ENCODE measurements at regions not wholly inside any gene's neighbourhood (a gene's known extent, or its start where the extent isn't known, plus 50 kb on each side); places are given as distances from the start of the nearest gene placed in this dataset.
"Not testable (repeated sequence)": the region's sequence is repeated elsewhere in the genome, so short reads cannot be mapped to it uniquely, and the experiment has no call there.

DNA sequence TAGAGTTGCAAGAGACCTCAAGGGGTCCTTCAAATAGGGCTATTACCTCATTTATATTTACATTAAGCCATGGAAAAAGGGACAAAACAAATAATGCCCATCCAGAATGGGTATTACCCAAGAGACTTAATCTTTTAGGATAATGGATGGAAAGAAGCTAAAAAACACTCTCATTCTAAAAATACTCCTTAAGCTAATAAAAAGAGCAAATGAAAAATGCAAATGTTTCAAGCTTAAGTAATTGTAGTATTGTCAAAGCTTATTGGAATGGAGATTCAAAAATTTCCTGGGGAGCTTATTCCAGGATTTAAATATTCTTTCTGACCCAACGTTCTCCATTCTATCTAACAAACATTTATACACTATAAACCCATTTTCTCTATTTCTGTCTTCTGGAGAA, 107.8 kb upstream of the SPIN4 start:
- DNase-seq, result no peak

DNA sequence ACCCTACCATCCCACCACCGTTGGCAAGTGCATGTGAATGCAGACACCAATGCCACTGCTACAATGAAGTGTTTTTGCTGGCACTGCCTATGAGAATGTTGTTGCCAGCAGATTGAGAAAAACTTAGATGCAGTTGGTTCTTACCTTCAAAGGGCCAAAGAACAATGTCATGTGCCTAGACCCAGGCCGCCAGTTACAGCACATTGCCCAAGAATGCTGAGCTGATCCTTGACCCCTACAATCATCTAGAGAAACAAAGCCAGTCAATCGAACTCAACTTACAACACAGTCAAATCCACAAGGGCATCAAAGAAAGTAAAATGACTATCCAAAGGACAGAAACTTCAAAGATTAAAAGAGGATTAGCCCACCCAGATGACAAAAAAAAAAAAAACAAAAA, 102.4 kb upstream of the SPIN4 start:
- DNase-seq, result no peak

DNA sequence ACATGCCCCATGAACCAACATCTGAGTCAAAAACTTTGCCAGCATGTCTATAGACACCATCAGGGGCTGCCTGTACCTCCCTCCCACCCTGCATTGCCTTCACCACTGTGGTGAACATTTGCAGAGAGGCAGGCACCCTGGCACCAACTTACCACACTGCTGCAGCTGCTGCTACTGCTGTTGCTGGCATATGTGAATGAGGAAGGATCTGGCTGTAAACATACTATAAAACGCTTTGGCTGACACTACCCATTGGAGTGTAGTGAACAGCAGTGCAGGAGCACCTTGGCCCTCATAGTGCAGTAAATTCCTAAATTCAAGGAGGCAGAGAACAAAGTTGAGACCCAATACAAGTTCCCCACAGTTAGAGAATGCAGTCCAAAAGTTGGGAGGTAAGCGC, 90.6 kb upstream of the SPIN4 start:
- DNase-seq, result no peak

DNA sequence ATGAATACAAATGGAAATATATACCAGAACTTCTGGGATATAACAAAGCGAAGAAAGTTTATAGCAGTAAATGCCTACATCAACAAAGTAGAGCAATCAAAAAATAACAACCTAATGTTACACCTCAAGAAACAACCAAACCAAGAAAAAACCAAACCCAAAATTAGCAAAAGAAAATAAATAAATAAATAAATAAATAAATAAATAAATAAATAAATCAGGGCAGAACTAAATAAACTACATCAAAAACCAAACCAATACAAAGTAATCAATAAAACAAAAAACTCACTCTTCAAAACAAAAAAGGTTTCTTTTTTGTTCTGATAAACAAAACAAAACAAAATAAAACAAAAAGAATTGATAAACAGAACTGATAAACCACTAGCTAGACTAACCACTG, 88.4 kb upstream of the SPIN4 start:
- no peak for DNase-seq

DNA sequence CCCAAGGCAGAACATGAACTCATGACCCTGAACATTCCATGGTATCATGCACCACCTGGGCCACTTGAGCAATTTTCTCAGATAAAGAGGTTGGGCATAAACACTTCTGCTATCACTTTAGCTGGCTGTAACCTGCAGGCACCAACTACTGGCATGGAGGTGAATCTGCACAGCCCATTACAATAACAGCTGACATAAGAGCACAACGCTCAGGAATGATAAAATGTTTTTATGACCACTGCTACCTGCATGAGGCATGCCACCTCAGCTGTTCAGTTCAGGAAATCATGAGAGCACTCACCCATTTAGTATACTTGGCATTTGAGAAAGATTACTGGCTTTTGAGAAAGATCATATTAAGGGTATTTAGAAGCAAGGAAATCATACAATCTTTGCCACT, 85.7 kb upstream of the SPIN4 start:
- DNase-seq, result no peak

DNA sequence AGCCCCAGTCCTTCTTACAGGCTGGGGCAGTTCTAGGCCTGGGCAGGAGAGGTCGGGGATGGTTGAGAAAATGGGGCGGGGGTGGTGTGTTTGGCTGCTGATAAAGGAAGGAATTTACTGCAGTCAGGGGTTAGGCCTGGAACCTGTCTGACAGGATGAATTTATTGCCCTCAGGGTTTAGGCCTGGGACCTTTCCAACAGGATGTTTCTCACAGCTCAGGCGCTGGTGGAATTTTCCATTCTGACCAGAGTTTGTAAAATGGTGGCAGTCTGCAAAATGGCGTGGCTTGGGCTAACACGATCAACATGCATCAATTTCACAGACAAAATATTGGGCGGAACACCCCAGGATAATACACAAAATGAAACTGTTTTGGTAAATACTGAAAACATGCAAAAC, 83.5 kb upstream of the SPIN4 start:
- DNase-seq, result no peak

DNA sequence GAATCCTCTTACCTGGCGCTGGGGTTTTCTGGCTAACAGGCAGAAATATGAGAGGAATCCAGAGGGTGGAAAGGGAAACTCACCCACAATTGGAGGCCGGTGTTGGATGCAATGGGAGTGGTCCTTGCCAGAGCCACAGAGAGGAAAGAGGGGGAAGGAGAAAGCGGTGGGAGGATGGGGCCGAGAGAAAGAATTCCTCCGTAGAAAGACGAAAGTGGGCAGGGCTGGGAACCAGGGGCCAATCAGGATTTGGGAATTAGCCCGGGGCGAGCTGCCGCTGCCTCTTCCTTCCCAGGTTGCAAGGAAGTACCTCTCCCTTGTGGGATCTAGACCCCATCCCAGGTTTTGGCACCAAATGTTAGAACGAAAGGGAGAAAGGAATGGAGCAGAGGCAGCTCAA, 83.1 kb upstream of the SPIN4 start:
- DNase-seq, result no peak

DNA sequence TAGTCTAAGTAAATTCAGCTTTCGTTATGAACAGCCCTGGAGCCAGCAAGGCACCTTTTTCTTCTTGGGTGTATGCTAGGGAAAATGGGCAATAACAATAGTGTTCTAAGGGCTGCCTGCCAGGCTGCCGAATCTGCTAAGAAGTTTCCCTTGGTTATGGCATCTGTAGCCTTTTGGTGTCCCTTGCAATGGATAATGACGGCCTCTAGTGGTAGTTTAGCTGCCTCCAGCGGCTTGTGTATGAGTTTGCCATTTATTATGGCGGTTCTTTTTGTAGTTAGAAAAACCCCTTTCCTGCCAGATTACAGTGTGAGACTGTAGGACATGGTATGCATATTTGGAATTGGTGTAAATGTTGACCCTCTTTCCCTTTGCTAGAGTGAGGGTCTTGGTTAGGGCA, 78.9 kb upstream of the SPIN4 start:
- DNase-seq, result no peak

DNA sequence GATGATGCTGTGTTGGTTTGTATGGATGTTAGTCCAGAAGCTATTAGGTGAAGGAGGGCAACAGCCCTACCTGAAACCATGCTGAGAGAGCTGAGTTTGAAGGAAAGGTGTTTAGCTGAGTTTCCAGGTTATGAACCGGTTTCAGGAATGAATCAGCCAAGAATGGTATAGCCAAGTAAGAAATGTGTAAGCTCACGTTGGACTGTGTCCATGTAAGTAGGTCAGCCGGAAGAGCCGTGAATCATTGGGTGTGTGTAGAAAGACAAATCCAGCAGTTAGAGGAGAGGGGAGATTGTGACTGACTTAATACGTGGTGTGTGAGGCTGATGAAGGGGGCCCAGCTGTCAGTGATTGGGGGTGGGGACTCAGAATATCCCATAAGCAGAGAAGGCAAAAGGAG, 77.2 kb upstream of the SPIN4 start:
- DNase-seq, result no peak

DNA sequence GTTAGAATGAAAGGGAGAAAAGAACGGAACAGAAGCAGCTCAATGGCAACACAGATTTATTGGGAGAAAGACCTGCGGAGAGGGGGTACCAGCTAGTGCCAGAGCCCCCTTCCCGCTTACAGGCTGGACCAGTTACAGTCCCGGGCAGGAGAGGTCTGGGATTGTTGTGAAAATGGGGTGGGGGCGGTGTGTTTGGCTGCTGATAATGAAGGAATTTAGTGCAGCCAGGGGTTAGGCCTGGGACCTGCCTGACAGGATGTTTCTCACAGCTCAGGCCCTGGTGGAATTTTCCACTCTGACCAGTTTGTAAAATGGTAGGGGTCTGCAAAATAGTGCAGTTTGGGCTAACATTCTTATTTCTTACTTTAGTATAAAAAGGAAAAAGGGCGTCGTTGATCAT, 75.4 kb upstream of the SPIN4 start:
- DNase-seq, result no peak

DNA sequence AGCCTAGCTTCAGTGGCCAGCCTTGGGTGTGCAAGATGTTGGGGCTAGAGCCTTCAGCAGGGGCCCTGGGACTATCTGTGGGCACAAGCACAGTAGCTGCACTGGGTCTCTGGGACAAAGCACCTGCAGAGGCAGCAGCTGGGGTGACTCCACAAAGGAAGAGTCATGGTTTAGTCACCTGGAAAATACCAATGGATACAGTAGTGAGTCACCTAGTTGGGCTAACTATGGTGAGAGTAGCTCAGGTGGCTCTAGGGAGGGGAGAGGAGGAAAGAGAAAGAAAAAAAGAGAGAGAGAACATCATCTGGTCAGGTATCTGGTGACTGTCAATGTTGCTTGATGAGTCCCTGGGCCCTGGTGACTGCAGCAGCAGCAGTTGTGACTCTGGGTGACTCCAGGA, 72.9 kb upstream of the SPIN4 start:
- DNase-seq, result no peak

DNA sequence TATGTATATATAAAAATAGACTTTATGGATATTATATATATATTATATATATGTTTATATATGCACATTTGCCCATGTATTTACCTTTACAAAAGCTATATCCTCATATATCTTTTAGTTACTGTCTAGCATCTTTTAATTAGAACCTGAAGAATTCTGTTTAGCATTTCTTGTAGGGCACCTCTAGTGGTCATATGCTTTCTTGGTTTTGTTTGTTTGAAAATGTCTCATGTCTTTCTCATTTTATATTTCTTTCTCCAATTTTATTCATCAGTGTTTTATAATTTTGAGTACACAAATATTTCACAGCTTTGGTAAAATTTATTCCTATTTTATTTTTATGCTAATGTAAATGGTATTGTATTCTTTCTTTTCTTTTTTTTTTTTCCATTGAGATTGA, 70.3 kb upstream of the SPIN4 start:
- DNase-seq, result no peak

DNA sequence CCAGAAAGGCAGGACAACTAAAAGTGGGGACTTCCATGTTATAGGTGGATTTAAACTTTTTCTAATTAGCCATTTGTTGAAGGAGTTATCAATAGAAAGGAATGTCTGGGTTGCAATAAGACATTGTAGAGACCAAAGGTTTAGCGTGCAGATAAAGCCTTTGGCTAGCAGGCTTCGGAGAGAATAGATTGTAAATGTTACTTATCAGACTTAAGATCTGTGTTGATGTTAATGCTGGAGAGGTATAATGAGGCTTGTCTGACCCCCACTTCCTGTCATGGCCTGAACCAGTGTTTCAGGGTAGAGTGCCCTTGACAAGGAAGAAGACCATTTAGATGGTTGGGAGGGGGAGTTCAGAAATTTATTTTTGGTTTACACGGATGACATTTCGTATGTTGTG, 67.1 kb upstream of the SPIN4 start:
- no peak for DNase-seq

DNA sequence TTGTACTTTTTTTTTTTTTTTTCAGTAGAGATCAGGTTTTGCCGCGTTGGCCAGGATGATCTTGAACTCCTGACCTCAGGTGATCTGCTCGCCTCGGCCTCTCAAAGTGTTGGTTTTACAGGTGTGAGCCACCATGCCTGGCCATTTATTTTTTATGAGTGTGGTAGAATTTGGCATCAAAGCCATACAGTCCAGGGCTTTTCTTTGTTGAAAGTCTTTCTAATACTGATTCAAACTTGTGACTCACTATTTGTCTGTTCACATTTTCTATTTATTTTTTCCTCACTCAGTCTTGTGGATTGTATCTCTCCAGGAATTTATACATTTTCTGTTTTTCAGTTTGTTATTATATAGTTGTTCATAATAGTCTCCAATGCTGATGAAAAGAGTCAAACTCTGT, 66.5 kb upstream of the SPIN4 start:
- DNase-seq, result no peak

DNA sequence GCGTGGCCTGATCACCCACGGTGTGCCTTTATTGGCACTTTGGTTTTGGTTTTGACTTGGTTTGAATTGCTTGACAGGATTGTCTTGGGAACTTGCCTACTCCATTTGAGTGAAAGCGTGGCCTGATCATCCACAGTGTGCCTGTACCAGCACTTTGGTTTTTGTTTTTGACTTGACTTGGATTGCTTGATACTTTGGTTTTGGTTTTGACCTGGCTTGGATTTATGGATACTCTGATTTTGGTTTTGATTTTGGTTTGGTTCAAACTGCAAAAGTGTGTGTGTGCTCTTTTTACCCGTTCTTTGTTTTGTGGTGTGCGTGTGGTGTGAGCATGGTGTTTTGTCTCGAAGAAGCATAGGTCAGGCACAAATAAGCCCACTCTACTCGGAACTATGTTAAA, 58.8 kb upstream of the SPIN4 start:
- DNase-seq, result not testable (repeated sequence)

DNA sequence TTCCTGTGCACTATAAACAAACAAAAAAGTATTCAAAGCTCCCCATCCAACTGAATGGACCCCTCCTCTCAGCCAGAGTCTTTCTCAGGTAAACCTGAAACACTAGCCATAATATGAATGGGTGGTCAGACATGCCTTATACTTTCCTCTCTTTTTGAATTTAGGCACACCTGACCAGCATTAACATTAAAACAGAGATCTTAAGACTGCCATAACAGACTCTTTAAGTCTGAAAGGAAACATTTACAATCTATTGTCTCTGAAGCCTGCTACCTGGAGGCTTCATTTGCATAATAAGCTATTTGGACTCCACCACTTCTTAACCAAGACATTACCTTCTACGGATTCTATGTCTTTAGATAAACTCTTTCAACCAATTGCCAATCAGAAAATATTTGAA, 56.9 kb upstream of the SPIN4 start:
- no peak for DNase-seq

DNA sequence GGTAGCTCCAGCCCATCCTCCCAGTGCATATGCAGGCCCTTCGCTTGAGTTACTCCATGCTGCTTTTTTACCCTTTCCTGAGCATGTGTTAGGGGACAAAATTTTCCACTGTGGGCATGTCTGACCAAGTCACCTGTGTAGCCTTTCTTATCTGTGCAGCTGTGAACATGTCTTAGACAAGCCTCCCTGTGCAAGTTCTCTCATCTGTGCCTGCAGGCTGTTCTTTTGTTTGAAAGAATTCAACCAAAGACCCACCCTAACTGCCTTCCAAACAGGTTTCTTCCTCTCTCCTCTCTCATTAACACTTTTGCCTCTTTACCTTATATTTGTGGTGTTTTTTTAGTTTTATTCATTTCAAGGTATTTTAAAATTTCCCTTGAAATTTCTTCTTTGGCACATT, 53.2 kb upstream of the SPIN4 start:
- no peak for DNase-seq

DNA sequence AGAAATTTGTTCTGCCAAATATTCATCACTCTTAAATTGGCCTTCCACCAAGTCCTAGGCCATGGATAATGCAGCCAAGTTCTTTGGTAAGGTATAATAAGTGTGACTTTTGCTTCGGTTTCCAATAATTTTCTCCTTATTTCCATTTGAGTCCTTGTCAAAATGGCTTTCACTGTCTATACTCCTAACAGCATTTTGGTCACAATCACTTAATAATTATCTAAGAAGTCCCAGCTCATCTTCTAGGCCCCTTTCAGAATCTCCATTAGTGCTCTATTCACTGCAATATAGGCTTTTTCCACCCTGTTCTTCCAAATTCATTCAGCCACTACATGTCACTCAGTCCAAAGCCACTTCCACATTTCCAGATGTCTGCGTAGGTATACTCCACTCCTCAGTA, 51.0 kb upstream of the SPIN4 start:
- no peak for DNase-seq

All from activated gamma-delta T cell (primary cell).